Peyer's patch (tissue), 4 donors: ENCODE measurements at regions not wholly inside any gene's neighbourhood (a gene's known extent, or its start where the extent isn't known, plus 50 kb on each side); places are given as distances from the start of the nearest gene placed in this dataset.

Experiments
- CTCF ChIP-seq, 6 experiments: fragments of 450-650 bp in 4 of 6; fragments of 200-600 bp in 2 of 6; sonication (generic) in 1 of 6; IDR thresholded peaks; one replicate each; pipeline ENCODE4 v1.5.1; 2017 to 2019; ENCODE audit warnings: antibody characterized with exemption in 6 of 6, mild to moderate bottlenecking in 3 of 6, moderate library complexity in 1 of 6
- POLR2A ChIP-seq, 2 donors: fragments of 450-650 bp; IDR thresholded peaks; one replicate each; pipeline ENCODE4 v1.5.1; 2017; ENCODE audit warnings: antibody characterized with exemption in 2 of 2, mild to moderate bottlenecking in 2 of 2, moderate library complexity in 2 of 2

- TF ChIP-seq CTCF (IDR thresholded peaks at IDR 0.05) (no peak), POLR2A (IDR thresholded peaks at IDR 0.05) (no peak)
Measured at GRCh38 chr5:164302533-164303235, 797.3 kb downstream of the MAT2B start.
